ENCODE measurements at regions not wholly inside any gene's neighbourhood (a gene's known extent, or its start where the extent isn't known, plus 50 kb on each side); places are given as distances from the start of the nearest gene placed in this dataset.

- TF ChIP-seq CTCF (IDR thresholded peaks at IDR 0.05; ENCODE audit: low read depth, low read length) (no peak), POLR2A (IDR thresholded peaks at IDR 0.05; ENCODE audit: extremely low read depth, insufficient read length) (no peak)
These were observed 53.5 kb upstream of the MAPK4 start for GRCh38 chr18:50506362-50506761.
